ENCODE measurements at regions not wholly inside any gene's neighbourhood (a gene's known extent, or its start where the extent isn't known, plus 50 kb on each side); places are given as distances from the start of the nearest gene placed in this dataset.

GRCh38 chr2:125041846-125042245 is 1016.8 kb downstream of the CNTNAP5 start:
- TF ChIP-seq CTCF (IDR thresholded peaks at IDR 0.05; ENCODE audit: low read depth, low read length) = no peak
- TF ChIP-seq EZH2phosphoT487 (IDR thresholded peaks at IDR 0.05; ENCODE audit: low read depth) = no peak
- Histone ChIP-seq H3K4me3 (ENCODE audit: low read length) (no peak overlapping the region), H3K79me2 (ENCODE audit: low read length) (no peaks in the 10 kb centered on the region), H3K27ac (ENCODE audit: low read length) (no peak overlapping the region), H3K9me3 (ENCODE audit: insufficient read depth, low read length) (no peaks in the 10 kb centered on the region), H3K4me2 (ENCODE audit: low read length) (no peak overlapping the region), H3K27me3 (ENCODE audit: low read depth, low read length) (no peaks in the 10 kb centered on the region), H3K9ac (ENCODE audit: low read length) (no peak overlapping the region), H3K36me3 (replicated peaks; ENCODE audit: low read depth, low read length) (no peaks in the 10 kb centered on the region), H3K4me1 (ENCODE audit: low read length) (no peaks in the 10 kb centered on the region), H4K20me1 (ENCODE audit: insufficient read depth, low read length) (no peaks in the 10 kb centered on the region), H2AFZ (ENCODE audit: low read depth, low read length) (no peak overlapping the region)

DNA sequence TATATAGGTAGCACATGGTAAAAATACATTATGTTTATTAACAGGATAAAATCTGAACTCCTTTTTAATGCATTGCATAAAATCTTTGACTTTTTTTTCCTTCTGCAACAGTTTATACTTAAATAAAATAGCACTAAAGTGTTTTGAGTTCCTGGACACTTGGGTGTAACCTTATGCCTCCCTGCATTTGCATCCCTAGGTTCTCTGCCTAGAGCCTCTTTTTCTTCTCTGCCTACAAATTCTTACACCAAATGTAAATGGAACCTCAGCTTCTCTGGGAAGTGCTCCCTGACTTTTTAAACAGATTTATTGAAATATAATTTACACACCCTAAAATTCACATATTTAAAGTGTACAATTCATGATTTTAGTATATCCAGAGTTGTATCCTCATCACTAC is 1017.6 kb downstream of the CNTNAP5 start:
- Histone ChIP-seq H3K4me2 (ENCODE audit: low read length) (no peak overlapping the region), H3K9me3 (ENCODE audit: insufficient read depth, low read length) (no peaks in the 10 kb centered on the region), H2AFZ (ENCODE audit: low read depth, low read length) (no peak overlapping the region), H4K20me1 (ENCODE audit: insufficient read depth, low read length) (no peaks in the 10 kb centered on the region), H3K27ac (ENCODE audit: low read length) (no peak overlapping the region), H3K36me3 (replicated peaks; ENCODE audit: low read depth, low read length) (no peaks in the 10 kb centered on the region), H3K79me2 (ENCODE audit: low read length) (no peaks in the 10 kb centered on the region), H3K4me1 (ENCODE audit: low read length) (no peaks in the 10 kb centered on the region), H3K27me3 (ENCODE audit: low read depth, low read length) (no peaks in the 10 kb centered on the region), H3K4me3 (ENCODE audit: low read length) (no peak overlapping the region), H3K9ac (ENCODE audit: low read length) (no peak overlapping the region)
- TF ChIP-seq EZH2phosphoT487 (IDR thresholded peaks at IDR 0.05; ENCODE audit: low read depth) = no peak
- TF ChIP-seq CTCF (IDR thresholded peaks at IDR 0.05; ENCODE audit: low read depth, low read length) = no peak

DNA sequence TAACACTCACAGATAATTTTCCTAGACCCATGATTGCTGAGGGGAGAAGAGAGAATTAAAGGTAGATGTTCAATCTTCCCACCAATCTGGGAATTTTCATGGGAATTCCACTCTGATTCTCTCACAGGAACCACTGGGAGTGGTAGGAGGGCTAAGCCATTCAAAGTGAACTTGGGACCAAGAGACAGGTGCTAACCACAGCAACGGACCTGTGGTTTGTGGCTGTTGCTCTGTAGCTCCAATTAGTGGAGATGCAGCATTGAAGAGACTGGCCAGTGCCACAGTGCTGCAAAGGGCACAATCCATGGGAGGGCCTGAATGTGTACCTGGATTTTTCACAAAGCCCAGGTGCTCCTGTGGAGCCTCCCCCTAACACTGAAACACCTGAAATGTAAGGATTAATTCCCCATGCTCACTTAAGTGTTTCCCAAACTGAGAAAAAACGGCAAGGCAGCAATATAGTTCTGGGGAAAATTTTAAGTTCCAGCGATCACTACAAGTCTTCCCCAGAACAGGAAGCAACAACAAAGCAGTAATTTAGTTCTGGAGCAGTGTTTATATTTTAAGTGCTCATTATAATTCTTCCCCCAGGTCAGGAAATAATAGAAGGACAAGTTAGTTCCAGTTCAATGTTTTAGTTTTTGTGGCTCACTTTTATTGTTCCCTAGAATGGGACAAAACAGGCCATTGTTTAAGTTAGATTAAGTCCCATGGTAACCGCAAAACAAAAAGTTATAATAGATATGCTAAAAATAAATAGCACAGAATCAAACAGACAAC is 1045.8 kb downstream of the CNTNAP5 start:
- Histone ChIP-seq H3K4me2 (ENCODE audit: low read length) (no peak overlapping the region), H3K4me3 (ENCODE audit: low read length) (no peak overlapping the region), H2AFZ (ENCODE audit: low read depth, low read length) (0 out of 2 replicates have a peak overlapping the region, but pooled peaks have one; percentile 44), H3K36me3 (replicated peaks; ENCODE audit: low read depth, low read length) (no peaks in the 10 kb centered on the region), H3K27ac (ENCODE audit: low read length) (no peak overlapping the region), H3K9ac (ENCODE audit: low read length) (no peak overlapping the region), H4K20me1 (ENCODE audit: insufficient read depth, low read length) (no peaks in the 10 kb centered on the region), H3K79me2 (ENCODE audit: low read length) (no peaks in the 10 kb centered on the region), H3K27me3 (ENCODE audit: low read depth, low read length) (no peaks in the 10 kb centered on the region), H3K4me1 (ENCODE audit: low read length) (no peaks in the 10 kb centered on the region), H3K9me3 (ENCODE audit: insufficient read depth, low read length) (0 out of 2 replicates have a peak, but pooled peaks cover 4% of the 10 kb centered on the region)
- TF ChIP-seq EZH2phosphoT487 (IDR thresholded peaks at IDR 0.05; ENCODE audit: low read depth) = no peak
- TF ChIP-seq CTCF (IDR thresholded peaks at IDR 0.05; ENCODE audit: low read depth, low read length) = no peak

GRCh38 chr2:125073440-125073839 is 1048.4 kb downstream of the CNTNAP5 start:
- H3K27ac ChIP-seq (ENCODE audit: low read length) = no peak overlapping the region
- no peaks in the 10 kb centered on the region for H3K79me2 ChIP-seq (ENCODE audit: low read length)
- 0 out of 2 replicates have a peak, but pooled peaks cover 4% of the 10 kb centered on the region for H3K9me3 ChIP-seq (ENCODE audit: insufficient read depth, low read length)
- H3K27me3 ChIP-seq (ENCODE audit: low read depth, low read length) = no peaks in the 10 kb centered on the region
- H3K4me1 ChIP-seq (ENCODE audit: low read length) = no peaks in the 10 kb centered on the region
- TF ChIP-seq EZH2phosphoT487 (IDR thresholded peaks at IDR 0.05; ENCODE audit: low read depth) (no peak), CTCF (IDR thresholded peaks at IDR 0.05; ENCODE audit: low read depth, low read length) (no peak)
- no peaks in the 10 kb centered on the region for H3K36me3 ChIP-seq (replicated peaks; ENCODE audit: low read depth, low read length)
- no peak overlapping the region for H3K4me3 ChIP-seq (ENCODE audit: low read length)
- no peak overlapping the region for H2AFZ ChIP-seq (ENCODE audit: low read depth, low read length)
- no peak overlapping the region for H3K9ac ChIP-seq (ENCODE audit: low read length)
- no peaks in the 10 kb centered on the region for H4K20me1 ChIP-seq (ENCODE audit: insufficient read depth, low read length)
- no peak overlapping the region for H3K4me2 ChIP-seq (ENCODE audit: low read length)
